ENCODE measurements at regions not wholly inside any gene's neighbourhood (a gene's known extent, or its start where the extent isn't known, plus 50 kb on each side); places are given as distances from the start of the nearest gene placed in this dataset.
"Not testable (repeated sequence)": the region's sequence is repeated elsewhere in the genome, so short reads cannot be mapped to it uniquely, and the experiment has no call there.

GRCh38 chr18:30852980-30853379, 189.6 kb downstream of the DSC3 start:
- H3K9me3 ChIP-seq (ENCODE audit: low read depth), result no peaks in the 10 kb centered on the region
- no peak for DNase-seq (ENCODE audit: low spot score)
- Mint-ChIP-seq H3K4me3 (no peak overlapping the region), H3K36me3 (no peaks in the 10 kb centered on the region), H3K27ac (no peak overlapping the region), H3K4me1 (no peaks in the 10 kb centered on the region), H3K9me3 (peaks cover 4% of the 10 kb centered on the region), H3K27me3 (ENCODE audit: insufficient read depth, low read depth) (no peaks in the 10 kb centered on the region)
- H3K9ac ChIP-seq, result no peak overlapping the region
- no peaks in the 10 kb centered on the region for H3K79me2 ChIP-seq (ENCODE audit: low read depth)
- H4K20me1 ChIP-seq (ENCODE audit: low read depth), result no peaks in the 10 kb centered on the region
- H3K36me3 ChIP-seq, result no peaks in the 10 kb centered on the region
- H3K4me3 ChIP-seq, result no peak overlapping the region
- H3K27me3 ChIP-seq, result no peaks in the 10 kb centered on the region
- no peaks in the 10 kb centered on the region for H3F3A ChIP-seq (ENCODE audit: low read depth)
- H3K4me2 ChIP-seq, result no peak overlapping the region
- TF ChIP-seq EZH2phosphoT487 (IDR thresholded peaks at IDR 0.05) (no peak), CTCF (IDR thresholded peaks at IDR 0.05) (no peak), EZH2 (IDR thresholded peaks at IDR 0.05) (no peak)
- H3K4me1 ChIP-seq, result no peaks in the 10 kb centered on the region
- H2AFZ ChIP-seq (replicated peaks), result no peak overlapping the region
- H3K27ac ChIP-seq, result no peak overlapping the region

- H3K27me3 Mint-ChIP-seq (ENCODE audit: insufficient read depth, low read depth), result no peaks in the 10 kb centered on the region
- Histone ChIP-seq H3K27ac (no peak overlapping the region), H3K4me1 (no peaks in the 10 kb centered on the region), H3K4me3 (no peak overlapping the region), H2AFZ (replicated peaks) (no peak overlapping the region), H3K4me2 (no peak overlapping the region), H3K36me3 (no peaks in the 10 kb centered on the region), H3F3A (ENCODE audit: low read depth) (no peaks in the 10 kb centered on the region), H3K9ac (no peak overlapping the region), H3K9me3 (ENCODE audit: low read depth) (no peaks in the 10 kb centered on the region), H4K20me1 (ENCODE audit: low read depth) (no peaks in the 10 kb centered on the region), H3K79me2 (ENCODE audit: low read depth) (no peaks in the 10 kb centered on the region), H3K27me3 (no peaks in the 10 kb centered on the region)
- no peaks in the 10 kb centered on the region for H3K36me3 Mint-ChIP-seq
- TF ChIP-seq EZH2phosphoT487 (IDR thresholded peaks at IDR 0.05), result no peak
- TF ChIP-seq CTCF (IDR thresholded peaks at IDR 0.05), result no peak
- TF ChIP-seq EZH2 (IDR thresholded peaks at IDR 0.05), result no peak
- H3K4me3 Mint-ChIP-seq, result no peak overlapping the region
- no peak for DNase-seq (ENCODE audit: low spot score)
- H3K4me1 Mint-ChIP-seq, result no peaks in the 10 kb centered on the region
- no peak overlapping the region for H3K27ac Mint-ChIP-seq
- peaks cover 4% of the 10 kb centered on the region for H3K9me3 Mint-ChIP-seq
Measured at GRCh38 chr18:30852541-30852940, 190.0 kb downstream of the DSC3 start.

GRCh38 chr18:30839056-30839561, 203.4 kb downstream of the DSC3 start:
- H3K27me3 ChIP-seq; H3K27me3 Mint-ChIP-seq (ENCODE audit: insufficient read depth, low read depth); H3K27ac Mint-ChIP-seq; H3K4me1 ChIP-seq; H3K9me3 Mint-ChIP-seq; H4K20me1 ChIP-seq (ENCODE audit: low read depth); H3K4me3 Mint-ChIP-seq; H3K9ac ChIP-seq; H3K79me2 ChIP-seq (ENCODE audit: low read depth); H3K36me3 Mint-ChIP-seq; H3K4me3 ChIP-seq; H3F3A ChIP-seq (ENCODE audit: low read depth); H2AFZ ChIP-seq (replicated peaks); H3K4me2 ChIP-seq; H3K36me3 ChIP-seq; H3K27ac ChIP-seq; H3K9me3 ChIP-seq (ENCODE audit: low read depth); H3K4me1 Mint-ChIP-seq; DNase-seq (ENCODE audit: low spot score): not testable (repeated sequence)

- no peak overlapping the region for H3K4me2 ChIP-seq
- peak; percentile 18 for DNase-seq (ENCODE audit: low spot score)
- Mint-ChIP-seq H3K27me3 (ENCODE audit: insufficient read depth, low read depth) (no peaks in the 10 kb centered on the region), H3K9me3 (no peaks in the 10 kb centered on the region), H3K4me3 (no peak overlapping the region), H3K27ac (no peak overlapping the region), H3K36me3 (no peaks in the 10 kb centered on the region), H3K4me1 (no peaks in the 10 kb centered on the region)
- H4K20me1 ChIP-seq (ENCODE audit: low read depth), result no peaks in the 10 kb centered on the region
- no peak overlapping the region for H2AFZ ChIP-seq (replicated peaks)
- H3K79me2 ChIP-seq (ENCODE audit: low read depth), result no peaks in the 10 kb centered on the region
- H3K36me3 ChIP-seq, result no peaks in the 10 kb centered on the region
- H3K27ac ChIP-seq, result no peak overlapping the region
- no peaks in the 10 kb centered on the region for H3K27me3 ChIP-seq
- no peak for TF ChIP-seq EZH2 (IDR thresholded peaks at IDR 0.05)
- no peak for TF ChIP-seq EZH2phosphoT487 (IDR thresholded peaks at IDR 0.05)
- no peaks in the 10 kb centered on the region for H3K9me3 ChIP-seq (ENCODE audit: low read depth)
- peaks cover 4% of the 10 kb centered on the region for H3K4me1 ChIP-seq
- no peaks in the 10 kb centered on the region for H3F3A ChIP-seq (ENCODE audit: low read depth)
- H3K4me3 ChIP-seq, result no peak overlapping the region
- no peak overlapping the region for H3K9ac ChIP-seq
Measured at GRCh38 chr18:30828700-30829099, 213.8 kb downstream of the DSC3 start.
